ENCODE measurements at regions not wholly inside any gene's neighbourhood (a gene's known extent, or its start where the extent isn't known, plus 50 kb on each side); places are given as distances from the start of the nearest gene placed in this dataset.
"Not testable (repeated sequence)": the region's sequence is repeated elsewhere in the genome, so short reads cannot be mapped to it uniquely, and the experiment has no call there.

- DNase-seq (ENCODE audit: low read depth, low spot score): no peak
These were observed 93.5 kb downstream of the NAB1 start for GRCh38 chr2:190742431-190742830.

DNA sequence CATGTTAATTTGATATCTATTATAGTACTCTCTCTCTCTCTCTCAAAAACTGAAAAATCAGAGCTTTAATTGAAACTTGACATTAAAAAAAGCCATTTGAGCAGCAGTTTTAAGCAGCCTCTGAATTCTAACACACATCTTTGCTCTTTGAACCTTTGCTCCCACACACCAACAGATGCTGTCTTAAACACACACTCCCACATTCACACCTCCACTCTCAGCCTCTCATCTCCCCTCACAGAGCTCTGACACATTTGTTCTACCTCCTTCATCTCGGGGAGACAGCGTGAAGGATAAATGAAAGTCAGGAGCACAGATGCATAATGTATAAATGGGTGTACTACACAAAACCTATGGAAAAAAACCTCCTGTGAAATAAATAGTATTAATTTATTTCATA is 95.2 kb downstream of the NAB1 start:
- no peak for DNase-seq (ENCODE audit: low read depth, low spot score)

GRCh38 chr2:190746971-190747761 is 98.3 kb downstream of the NAB1 start:
- DNase-seq (ENCODE audit: low read depth, low spot score): peak; percentile 46

DNA sequence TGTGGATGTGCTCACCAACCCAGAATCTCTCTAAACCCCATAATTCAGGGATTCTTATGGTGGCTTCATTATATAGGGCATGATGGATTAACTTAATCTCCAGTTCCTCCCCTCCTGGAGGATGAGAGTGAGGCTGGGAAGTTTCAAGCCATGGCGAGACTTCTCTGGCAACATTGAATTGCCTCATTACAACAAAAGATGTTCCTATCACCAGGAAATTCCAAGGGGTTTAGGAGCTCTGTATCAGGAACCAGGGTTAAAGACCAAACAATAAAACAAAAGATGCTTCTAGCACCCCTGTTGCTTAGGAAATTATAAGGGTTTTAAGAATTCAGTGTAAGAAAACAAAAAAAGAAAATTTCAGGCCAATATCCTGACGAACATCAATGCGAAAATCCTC is 100.1 kb downstream of the NAB1 start:
- DNase-seq (ENCODE audit: low read depth, low spot score): no peak

GRCh38 chr2:190755772-190756415 is 107.0 kb downstream of the NAB1 start:
- DNase-seq (ENCODE audit: low read depth, low spot score): peak; percentile 3

GRCh38 chr2:190759749-190760213 is 110.9 kb downstream of the NAB1 start:
- peak; percentile 74 for DNase-seq (ENCODE audit: low read depth, low spot score)

GRCh38 chr2:190760353-190761150 is 111.7 kb downstream of the NAB1 start:
- DNase-seq (ENCODE audit: low read depth, low spot score): not testable (repeated sequence)

- DNase-seq (ENCODE audit: low read depth, low spot score): not testable (repeated sequence)
These were observed 112.3 kb downstream of the NAB1 start for GRCh38 chr2:190761216-190761615.

DNA sequence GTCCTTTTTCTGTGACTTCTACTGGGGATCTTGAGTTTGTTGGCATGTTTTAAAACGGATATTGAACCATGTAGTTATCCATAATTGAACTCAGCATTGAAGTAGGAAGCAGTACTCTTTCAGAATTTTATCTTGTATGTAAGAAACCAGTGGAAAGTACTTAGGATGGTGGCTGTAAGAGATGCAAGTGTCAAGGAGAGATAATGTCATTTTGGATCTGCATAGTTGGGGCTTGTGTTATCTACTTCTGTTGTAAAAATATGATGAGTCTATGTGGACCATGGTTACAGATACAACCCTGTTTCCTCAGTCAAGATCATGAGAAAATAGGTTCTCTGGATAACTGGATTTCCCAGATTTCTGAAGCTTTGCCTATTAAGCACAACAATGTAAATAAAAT is 113.7 kb downstream of the NAB1 start:
- DNase-seq (ENCODE audit: low read depth, low spot score): no peak

DNA sequence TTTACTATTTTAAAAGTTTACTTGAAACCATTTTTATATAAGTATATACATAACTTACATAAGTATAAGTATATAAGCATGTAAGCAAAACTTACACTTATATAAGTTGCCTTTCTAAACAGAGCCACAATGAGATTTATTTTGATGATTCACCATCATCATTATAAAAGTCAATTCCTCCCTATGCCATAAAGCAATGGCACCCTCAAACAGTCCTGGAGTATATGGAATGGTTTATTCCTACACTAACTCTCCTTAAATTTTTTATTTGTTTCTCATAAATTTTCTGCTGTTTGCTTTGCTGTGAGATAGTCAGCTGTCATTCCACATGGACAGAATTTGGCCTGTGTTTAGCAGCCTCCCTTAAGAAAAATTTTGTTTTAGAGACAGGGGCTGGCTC is 114.2 kb downstream of the NAB1 start:
- no peak for DNase-seq (ENCODE audit: low read depth, low spot score)

DNA sequence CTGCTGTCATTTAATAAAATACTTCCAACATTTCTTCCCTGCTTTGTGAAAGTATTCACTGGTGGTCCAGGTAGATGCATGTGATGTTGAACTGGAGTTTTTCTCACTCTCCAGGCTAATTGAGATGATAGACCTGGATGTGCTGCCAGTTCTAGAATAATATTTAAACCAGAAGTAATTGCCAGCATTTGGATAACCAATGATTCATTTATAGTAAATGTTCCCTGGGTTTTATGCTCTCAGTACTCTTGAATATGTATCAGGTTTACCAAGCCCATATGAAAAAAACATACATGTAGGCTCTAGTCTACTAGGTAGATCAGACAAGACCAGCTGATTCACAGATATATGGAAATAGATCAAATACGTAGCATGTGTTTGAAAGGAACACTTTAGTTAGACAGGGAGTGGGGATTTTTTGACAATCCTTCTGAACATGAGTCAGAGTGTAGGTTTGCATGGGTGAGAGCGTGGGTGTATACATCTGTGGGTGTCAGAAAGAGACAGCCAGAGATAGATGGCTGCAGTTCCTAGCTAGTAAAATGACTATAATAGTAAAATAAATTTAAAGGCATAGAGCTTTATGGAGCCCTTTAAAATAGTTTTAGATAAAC is 115.1 kb downstream of the NAB1 start:
- DNase-seq (ENCODE audit: low read depth, low spot score): no peak

DNA sequence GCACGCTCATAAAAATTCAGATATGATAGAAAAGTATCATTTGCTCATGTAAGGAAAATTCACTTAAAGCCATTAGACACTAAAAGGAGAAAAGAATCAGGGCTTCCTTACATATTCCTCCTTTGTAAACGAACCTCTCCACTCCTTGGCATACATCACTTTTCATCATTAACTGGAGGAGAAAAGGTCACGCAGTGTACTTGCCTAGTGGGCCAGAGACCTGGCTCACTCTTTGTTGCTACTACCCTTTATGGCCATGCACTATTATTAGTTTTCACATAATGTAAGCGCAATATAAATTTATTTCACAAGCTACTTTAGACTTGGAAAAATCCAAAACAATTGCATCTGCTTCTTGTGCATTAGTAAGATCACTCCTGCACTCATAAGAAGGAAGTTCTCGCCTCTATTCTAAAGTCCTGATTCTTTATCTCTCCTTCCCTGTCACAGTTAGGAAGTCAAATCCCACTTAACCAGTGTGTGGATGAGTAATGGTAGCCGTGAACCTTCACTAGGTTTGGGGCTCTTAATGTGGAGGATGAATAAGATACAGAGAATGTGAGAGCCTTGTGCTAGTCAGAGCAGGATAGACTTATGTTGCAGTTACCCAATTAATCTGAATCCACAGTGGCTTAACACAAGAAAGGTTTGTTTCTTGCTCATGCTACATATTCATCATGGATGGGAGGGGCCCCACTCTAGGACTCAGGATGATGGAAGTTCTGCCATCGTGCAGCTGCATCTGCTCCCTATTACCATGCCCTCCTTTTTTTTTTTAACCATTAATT is 115.0 kb upstream of the GLS start:
- peak; percentile 52 for DNase-seq (ENCODE audit: low read depth, low spot score)

DNA sequence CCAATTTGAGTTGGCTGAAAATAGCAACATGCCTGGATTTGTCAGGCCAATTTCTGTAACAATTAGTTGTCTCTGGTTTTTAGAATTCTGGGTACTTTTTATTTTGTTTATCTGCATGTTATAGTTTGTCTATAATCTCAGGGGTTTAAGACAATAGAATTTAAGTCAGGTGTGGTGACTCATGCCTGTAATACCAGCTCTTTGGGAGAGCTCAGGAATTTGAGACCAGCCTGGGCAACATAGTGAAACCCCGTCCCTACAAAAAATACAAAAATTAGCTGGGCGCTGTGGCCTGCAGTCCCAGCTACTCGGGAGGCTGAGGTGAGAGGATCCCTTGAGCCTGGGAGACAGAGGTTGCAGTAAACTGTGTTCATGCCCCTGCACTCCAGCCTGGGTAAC is 114.4 kb upstream of the GLS start:
- DNase-seq (ENCODE audit: low read depth, low spot score): no peak

GRCh38 chr2:190766595-190766994 is 114.0 kb upstream of the GLS start:
- no peak for DNase-seq (ENCODE audit: low read depth, low spot score)

DNA sequence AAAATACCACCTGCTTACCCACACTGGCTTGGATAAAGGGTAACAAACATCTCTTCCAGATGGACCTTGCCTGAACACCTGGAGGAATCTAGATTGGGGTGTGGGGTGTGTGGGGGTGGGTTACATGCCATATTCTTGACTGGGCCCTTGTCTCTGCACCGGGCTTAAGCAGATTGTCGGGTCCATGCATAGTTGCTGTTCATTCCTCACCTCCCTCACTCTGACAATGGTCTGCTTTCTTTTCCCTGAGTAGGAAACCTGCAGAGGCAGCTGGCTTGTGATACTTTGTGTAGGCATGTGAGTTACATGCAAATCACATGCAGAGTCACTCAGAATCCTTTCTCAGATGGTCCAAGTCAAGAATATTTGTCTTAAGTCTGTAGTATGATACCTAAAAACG is 112.8 kb upstream of the GLS start:
- no peak for DNase-seq (ENCODE audit: low read depth, low spot score)

- DNase-seq (ENCODE audit: low read depth, low spot score): no peak
These were observed 111.4 kb upstream of the GLS start for GRCh38 chr2:190769258-190769657.

DNA sequence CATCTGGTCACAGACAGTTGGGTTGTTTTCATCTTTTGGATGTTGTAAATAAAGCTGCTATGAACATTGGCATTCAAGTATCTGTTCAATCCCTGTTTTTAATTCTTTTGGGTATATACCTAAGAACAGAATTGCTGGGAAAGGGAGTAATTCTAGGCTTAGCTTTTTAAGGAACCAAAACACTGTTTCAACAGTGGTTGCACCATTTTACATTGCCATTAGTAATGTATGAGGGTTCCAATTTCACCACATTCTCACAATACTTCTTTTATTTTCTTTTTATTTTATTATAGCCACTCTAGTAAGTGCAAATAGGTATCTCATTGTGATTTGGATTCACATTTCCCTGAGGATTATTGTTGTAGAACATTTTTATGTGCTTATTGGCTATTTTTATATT is 108.9 kb upstream of the GLS start:
- no peak for DNase-seq (ENCODE audit: low read depth, low spot score)

DNA sequence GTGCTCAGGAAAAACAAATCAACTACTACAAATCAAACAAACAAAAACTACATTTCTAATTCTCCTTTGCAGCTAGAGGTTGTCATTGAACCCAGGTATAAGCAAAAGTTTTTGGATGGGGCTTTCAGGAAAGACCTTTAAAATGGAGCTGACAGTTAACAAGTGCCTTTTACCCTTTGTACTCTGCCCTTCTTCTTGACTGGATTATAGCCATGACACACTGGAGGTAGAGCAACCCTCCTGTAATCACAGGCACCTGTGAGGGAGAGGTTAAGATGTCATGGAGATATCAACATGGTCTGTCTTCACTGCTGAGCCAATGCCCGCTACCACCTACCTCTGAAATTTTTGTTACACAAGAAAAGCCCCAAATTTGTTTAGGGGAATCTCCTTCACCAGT is 100.0 kb upstream of the GLS start:
- no peak for DNase-seq (ENCODE audit: low read depth, low spot score)

- peak; percentile 75 for DNase-seq (ENCODE audit: low read depth, low spot score)
These were observed 98.9 kb upstream of the GLS start for GRCh38 chr2:190781604-190782198.

- no peak for DNase-seq (ENCODE audit: low read depth, low spot score)
These were observed 98.4 kb upstream of the GLS start for GRCh38 chr2:190782264-190782663.

All from astrocyte of the hippocampus (primary cell).